ENCODE measurements at regions not wholly inside any gene's neighbourhood (a gene's known extent, or its start where the extent isn't known, plus 50 kb on each side); places are given as distances from the start of the nearest gene placed in this dataset.

GRCh38 chr13:32938907-32939306 is 77.3 kb upstream of the KL start:
- Histone ChIP-seq H3K27me3 (ENCODE audit: control insufficient read depth in 1 of 2, insufficient read depth in 2 of 2, low read length in 2 of 2) (no peaks in the 10 kb centered on the region), H3K4me1 (ENCODE audit: insufficient read depth, low read length) (no peaks in the 10 kb centered on the region), H3K4me3 (ENCODE audit: low read length) (no peak overlapping the region), H3K27ac (ENCODE audit: low read depth in 1 of 2, low read length in 2 of 2) (no peak overlapping the region), H3K36me3 (ENCODE audit: insufficient read depth, low read length) (no peaks in the 10 kb centered on the region), H3K9me3 (ENCODE audit: control insufficient read depth in 1 of 2, insufficient read depth in 1 of 2, low read length in 2 of 2) (no peaks in the 10 kb centered on the region)
- intact Hi-C loops (cut with DNase I, micrococcal nuclease): no loop called here
- TF ChIP-seq CTCF (IDR thresholded peaks at IDR 0.05): no peak
- H3K36me3 Mint-ChIP-seq (ENCODE audit: low read depth): no peaks in the 10 kb centered on the region
- ATAC-seq (ENCODE audit: poor library complexity): no peak
- H3K4me1 Mint-ChIP-seq (ENCODE audit: low read depth): no peaks in the 10 kb centered on the region
- peaks cover 23% of the 10 kb centered on the region for H3K27me3 Mint-ChIP-seq
- POLR2A ChIA-PET: no interaction called here
- H3K27ac Mint-ChIP-seq: no peak overlapping the region
- no peak overlapping the region for H3K4me3 Mint-ChIP-seq
- H3K9me3 Mint-ChIP-seq: peaks cover 2% of the 10 kb centered on the region
- no peak for DNase-seq
- CTCF ChIA-PET: no interaction called here

- no peaks in the 10 kb centered on the region for H3K36me3 ChIP-seq (ENCODE audit: insufficient read depth, low read length)
- POLR2A ChIA-PET: no interaction called here
- intact Hi-C loops (cut with DNase I, micrococcal nuclease): no loop called here
- no peak for TF ChIP-seq CTCF (IDR thresholded peaks at IDR 0.05)
- no peaks in the 10 kb centered on the region for H3K9me3 ChIP-seq (ENCODE audit: control insufficient read depth in 1 of 2, insufficient read depth in 1 of 2, low read length in 2 of 2)
- DNase-seq (no peak), ATAC-seq (ENCODE audit: poor library complexity) (no peak)
- Mint-ChIP-seq H3K27me3 (peaks cover 15% of the 10 kb centered on the region), H3K9me3 (no peaks in the 10 kb centered on the region), H3K4me1 (ENCODE audit: low read depth) (no peaks in the 10 kb centered on the region), H3K36me3 (ENCODE audit: low read depth) (no peaks in the 10 kb centered on the region), H3K4me3 (no peak overlapping the region), H3K27ac (no peak overlapping the region)
- no peak overlapping the region for H3K4me3 ChIP-seq (ENCODE audit: low read length)
- CTCF ChIA-PET: no interaction called here
- no peaks in the 10 kb centered on the region for H3K27me3 ChIP-seq (ENCODE audit: control insufficient read depth in 1 of 2, insufficient read depth in 2 of 2, low read length in 2 of 2)
- no peaks in the 10 kb centered on the region for H3K4me1 ChIP-seq (ENCODE audit: insufficient read depth, low read length)
- H3K27ac ChIP-seq (ENCODE audit: low read depth in 1 of 2, low read length in 2 of 2): no peak overlapping the region
Observed at GRCh38 chr13:32940601-32941000, 75.6 kb upstream of the KL start.

GRCh38 chr13:32941368-32941767 is 74.9 kb upstream of the KL start:
- H3K9me3 Mint-ChIP-seq: no peaks in the 10 kb centered on the region
- no peaks in the 10 kb centered on the region for H3K36me3 ChIP-seq (ENCODE audit: insufficient read depth, low read length)
- no peaks in the 10 kb centered on the region for H3K9me3 ChIP-seq (ENCODE audit: control insufficient read depth in 1 of 2, insufficient read depth in 1 of 2, low read length in 2 of 2)
- H3K27me3 ChIP-seq (ENCODE audit: control insufficient read depth in 1 of 2, insufficient read depth in 2 of 2, low read length in 2 of 2): no peaks in the 10 kb centered on the region
- no peaks in the 10 kb centered on the region for H3K4me1 Mint-ChIP-seq (ENCODE audit: low read depth)
- ChIA-PET CTCF (no interaction called here), POLR2A (no interaction called here)
- H3K36me3 Mint-ChIP-seq (ENCODE audit: low read depth): no peaks in the 10 kb centered on the region
- no peak overlapping the region for H3K4me3 ChIP-seq (ENCODE audit: low read length)
- ATAC-seq (ENCODE audit: poor library complexity) (no peak), DNase-seq (no peak)
- peaks cover 8% of the 10 kb centered on the region for H3K27me3 Mint-ChIP-seq
- H3K4me3 Mint-ChIP-seq: no peak overlapping the region
- H3K27ac ChIP-seq (ENCODE audit: low read depth in 1 of 2, low read length in 2 of 2): no peak overlapping the region
- no peaks in the 10 kb centered on the region for H3K4me1 ChIP-seq (ENCODE audit: insufficient read depth, low read length)
- no peak for TF ChIP-seq CTCF (IDR thresholded peaks at IDR 0.05)
- intact Hi-C loops (cut with DNase I, micrococcal nuclease): no loop called here
- no peak overlapping the region for H3K27ac Mint-ChIP-seq

All from CD4-positive, alpha-beta T cell (primary cell).